Stimulated activated effector memory CD8-positive, alpha-beta T cell treated with anti-CD3 and anti-CD28 coated beads, Interleukin-12 subunit alpha, Interleukin-12 subunit beta, amount 100 ng/mL, for 72 hours (primary cell): ENCODE measurements at regions not wholly inside any gene's neighbourhood (a gene's known extent, or its start where the extent isn't known, plus 50 kb on each side); places are given as distances from the start of the nearest gene placed in this dataset.

Experiments used
- ATAC-seq: fragments of 150-1000 bp; cut with Tn5 transposase; 2 replicates; pipeline ENCODE4 v1.10.0; 2021
- DNase-seq, 2 donors: peaks; one replicate each; pipeline ENCODE4 v3.0.0; 2021 to 2022; ENCODE audit warnings: low spot score in 2 of 2
- H3K27ac Mint-ChIP-seq: one replicate; pipeline ENCODE4 v1.8.0; 2022; ENCODE audit warnings: mild to moderate bottlenecking, mixed read lengths
- H3K36me3 Mint-ChIP-seq: one replicate; pipeline ENCODE4 v1.8.0; 2022; ENCODE audit warnings: mild to moderate bottlenecking, mixed read lengths
- H3K4me1 Mint-ChIP-seq: one replicate; pipeline ENCODE4 v1.8.0; 2022; ENCODE audit warnings: mixed read lengths
- H3K4me3 Mint-ChIP-seq: one replicate; pipeline ENCODE4 v1.8.0; 2022; ENCODE audit warnings: mild to moderate bottlenecking, mixed read lengths
- H3K9me3 Mint-ChIP-seq: one replicate; pipeline ENCODE4 v1.8.0; 2022; ENCODE audit warnings: mixed read lengths

GRCh38 chrX:16487620-16488385 is 162.2 kb upstream of the S100G start:
- no peak for DNase-seq
- no peak for ATAC-seq
- Mint-ChIP-seq H3K4me3 (no peak overlapping the region), H3K36me3 (no peaks in the 10 kb centered on the region), H3K27ac (no peak overlapping the region), H3K9me3 (no peaks in the 10 kb centered on the region), H3K4me1 (peaks cover 12% of the 10 kb centered on the region)

- Mint-ChIP-seq H3K27ac (no peak overlapping the region), H3K4me1 (peaks cover 5% of the 10 kb centered on the region), H3K4me3 (no peak overlapping the region), H3K36me3 (no peaks in the 10 kb centered on the region), H3K9me3 (no peaks in the 10 kb centered on the region)
- no peak for ATAC-seq
- DNase-seq = no peak
Observed at GRCh38 chrX:16488959-16489358, 161.0 kb upstream of the S100G start.

GRCh38 chrX:16491461-16491860 is 158.5 kb upstream of the S100G start:
- Mint-ChIP-seq H3K4me3 (no peak overlapping the region), H3K27ac (no peak overlapping the region), H3K36me3 (no peaks in the 10 kb centered on the region), H3K4me1 (no peaks in the 10 kb centered on the region), H3K9me3 (no peaks in the 10 kb centered on the region)
- DNase-seq (no peak), ATAC-seq (no peak)

- Mint-ChIP-seq H3K9me3 (no peaks in the 10 kb centered on the region), H3K36me3 (no peaks in the 10 kb centered on the region), H3K27ac (no peak overlapping the region), H3K4me3 (no peak overlapping the region), H3K4me1 (no peaks in the 10 kb centered on the region)
- ATAC-seq (no peak), DNase-seq (no peak)
Observed at GRCh38 chrX:16496175-16496574, 153.8 kb upstream of the S100G start.

GRCh38 chrX:16511796-16512776 is 137.9 kb upstream of the S100G start:
- DNase-seq (no peak), ATAC-seq (no peak)
- Mint-ChIP-seq H3K4me1 (no peaks in the 10 kb centered on the region), H3K36me3 (no peaks in the 10 kb centered on the region), H3K9me3 (no peaks in the 10 kb centered on the region), H3K27ac (no peak overlapping the region), H3K4me3 (no peak overlapping the region)

GRCh38 chrX:16516232-16516876 is 133.6 kb upstream of the S100G start:
- Mint-ChIP-seq H3K9me3 (no peaks in the 10 kb centered on the region), H3K36me3 (no peaks in the 10 kb centered on the region), H3K4me3 (no peak overlapping the region), H3K4me1 (no peaks in the 10 kb centered on the region), H3K27ac (no peak overlapping the region)
- no peak for ATAC-seq
- no peak for DNase-seq

- ATAC-seq (no peak), DNase-seq (no peak)
- no peak overlapping the region for H3K4me3 Mint-ChIP-seq
- no peaks in the 10 kb centered on the region for H3K36me3 Mint-ChIP-seq
- H3K4me1 Mint-ChIP-seq = no peaks in the 10 kb centered on the region
- H3K27ac Mint-ChIP-seq = no peak overlapping the region
- no peaks in the 10 kb centered on the region for H3K9me3 Mint-ChIP-seq
Observed at GRCh38 chrX:16517039-16517605, 132.8 kb upstream of the S100G start.

GRCh38 chrX:16518131-16518530 is 131.8 kb upstream of the S100G start:
- DNase-seq = no peak
- H3K27ac Mint-ChIP-seq = no peak overlapping the region
- no peak overlapping the region for H3K4me3 Mint-ChIP-seq
- no peaks in the 10 kb centered on the region for H3K4me1 Mint-ChIP-seq
- H3K36me3 Mint-ChIP-seq = no peaks in the 10 kb centered on the region
- H3K9me3 Mint-ChIP-seq = no peaks in the 10 kb centered on the region
- no peak for ATAC-seq

GRCh38 chrX:16524316-16524715 is 125.6 kb upstream of the S100G start:
- DNase-seq (no peak), ATAC-seq (no peak)
- Mint-ChIP-seq H3K4me3 (no peak overlapping the region), H3K9me3 (peaks cover 3% of the 10 kb centered on the region), H3K27ac (no peak overlapping the region), H3K36me3 (no peaks in the 10 kb centered on the region), H3K4me1 (peaks cover 12% of the 10 kb centered on the region)

- peaks cover 3% of the 10 kb centered on the region for H3K9me3 Mint-ChIP-seq
- ATAC-seq (no peak), DNase-seq (no peak)
- H3K4me3 Mint-ChIP-seq = no peak overlapping the region
- H3K36me3 Mint-ChIP-seq = no peaks in the 10 kb centered on the region
- H3K4me1 Mint-ChIP-seq = peaks cover 12% of the 10 kb centered on the region
- no peak overlapping the region for H3K27ac Mint-ChIP-seq
Observed at GRCh38 chrX:16526003-16526402, 124.0 kb upstream of the S100G start.

GRCh38 chrX:16528620-16529019 is 121.3 kb upstream of the S100G start:
- H3K27ac Mint-ChIP-seq = peak overlapping the region; percentile 74
- DNase-seq = peak in 1 of 2 donors; percentile 1
- no peaks in the 10 kb centered on the region for H3K36me3 Mint-ChIP-seq
- H3K4me3 Mint-ChIP-seq = peak overlapping the region; percentile 17
- ATAC-seq = peak; percentile 78
- peaks cover 3% of the 10 kb centered on the region for H3K9me3 Mint-ChIP-seq
- H3K4me1 Mint-ChIP-seq = peaks cover 12% of the 10 kb centered on the region
